ENCODE measurements at regions not wholly inside any gene's neighbourhood (a gene's known extent, or its start where the extent isn't known, plus 50 kb on each side); places are given as distances from the start of the nearest gene placed in this dataset.

- Histone ChIP-seq H3K36me3 (ENCODE audit: control insufficient read depth in 2 of 2, insufficient read depth in 2 of 2, low read length in 1 of 2) (no peaks in the 10 kb centered on the region), H3K4me2 (ENCODE audit: control insufficient read depth, insufficient read depth) (no peak overlapping the region), H4K20me1 (ENCODE audit: control insufficient read depth, insufficient read depth) (no peaks in the 10 kb centered on the region), H3K79me2 (ENCODE audit: control insufficient read depth, insufficient read depth, low read length) (no peaks in the 10 kb centered on the region), H3K9ac (ENCODE audit: control insufficient read depth, insufficient read depth, low read length) (no peak overlapping the region), H2AFZ (ENCODE audit: control insufficient read depth, low read depth, low read length) (no peak overlapping the region), H3K27me3 (replicated peaks in 1 of 2; ENCODE audit: control insufficient read depth in 2 of 2, insufficient read depth in 2 of 2, low read length in 1 of 2) (no peaks in the 10 kb centered on the region; a peak in 1 of 4 replicates), H3K27ac (ENCODE audit: control insufficient read depth, insufficient read depth) (no peak overlapping the region), H3K9me3 (replicated peaks; ENCODE audit: control insufficient read depth, insufficient read depth, low read length) (no peaks in the 10 kb centered on the region), H3K4me1 (ENCODE audit: control insufficient read depth, insufficient read depth, low read length) (no peaks in the 10 kb centered on the region), H3K4me3 (no peak overlapping the region)
- RAD21 ChIA-PET (ENCODE audit: unreplicated experiment) = no interaction called here
- TF ChIP-seq JUND (IDR thresholded peaks at IDR 0.05; ENCODE audit: low read depth, low read length) (no peak), ZNF217 (IDR thresholded peaks at IDR 0.05) (no peak), RAD51 (IDR thresholded peaks at IDR 0.05) (no peak)
- in situ Hi-C loops (cut with MboI) (no loop called here), intact Hi-C loops (cut with micrococcal nuclease; ENCODE audit: unreplicated experiment) (no loop called here)
- SMC1A ChIA-PET (ENCODE audit: uncharacterized antibody, unreplicated experiment) = no interaction called here
- DNase-seq (ENCODE audit: low read depth, low spot score) (no peak), ATAC-seq (no peak), FAIRE-seq (no peak)
- WGBS (ENCODE audit: insufficient coverage, insufficient replicate concordance, low lambda C conversion rate, missing lambda C conversion rate) = 94% methylated on average over 2 of the region's 2 CpGs
- POLR2A ChIA-PET = no interaction called here
- CTCF ChIA-PET = no interaction called here
- no TSS peak for BruUV-seq (replicated peaks)
Measured at GRCh38 chr7:21167942-21168341, 259.9 kb upstream of the SP4 start.

- ChIA-PET SMC1A (ENCODE audit: uncharacterized antibody, unreplicated experiment) (no interaction called here), POLR2A (no interaction called here), CTCF (no interaction called here), RAD21 (ENCODE audit: unreplicated experiment) (no interaction called here)
- no peak overlapping the region for H2AFZ ChIP-seq (ENCODE audit: control insufficient read depth, low read depth, low read length)
- no peaks in the 10 kb centered on the region for H3K79me2 ChIP-seq (ENCODE audit: control insufficient read depth, insufficient read depth, low read length)
- DNase-seq (ENCODE audit: low read depth, low spot score) (no peak), FAIRE-seq (no peak), ATAC-seq (no peak)
- WGBS (ENCODE audit: insufficient coverage, insufficient replicate concordance, low lambda C conversion rate, missing lambda C conversion rate) = 54% methylated on average over 30 of the region's 30 CpGs
- no peaks in the 10 kb centered on the region for H3K4me1 ChIP-seq (ENCODE audit: control insufficient read depth, insufficient read depth, low read length)
- H3K4me2 ChIP-seq (ENCODE audit: control insufficient read depth, insufficient read depth) = no peak overlapping the region
- H3K36me3 ChIP-seq (ENCODE audit: control insufficient read depth in 2 of 2, insufficient read depth in 2 of 2, low read length in 1 of 2) = no peaks in the 10 kb centered on the region
- H4K20me1 ChIP-seq (ENCODE audit: control insufficient read depth, insufficient read depth) = no peaks in the 10 kb centered on the region
- no peaks in the 10 kb centered on the region for H3K9me3 ChIP-seq (replicated peaks; ENCODE audit: control insufficient read depth, insufficient read depth, low read length)
- no peak overlapping the region for H3K27ac ChIP-seq (ENCODE audit: control insufficient read depth, insufficient read depth)
- BruUV-seq (replicated peaks) = no TSS peak
- no peaks in the 10 kb centered on the region; a peak in 1 of 4 replicates for H3K27me3 ChIP-seq (replicated peaks in 1 of 2; ENCODE audit: control insufficient read depth in 2 of 2, insufficient read depth in 2 of 2, low read length in 1 of 2)
- in situ Hi-C loops (cut with MboI) = no loop called here
- intact Hi-C loops (cut with micrococcal nuclease; ENCODE audit: unreplicated experiment) = no loop called here
- no peak overlapping the region for H3K4me3 ChIP-seq
- no peak overlapping the region for H3K9ac ChIP-seq (ENCODE audit: control insufficient read depth, insufficient read depth, low read length)
- TF ChIP-seq ZNF207 (IDR thresholded peaks at IDR 0.05; ENCODE audit: borderline replicate concordance) (no peak), PBX3 (IDR thresholded peaks at IDR 0.05; ENCODE audit: insufficient replicate concordance, low read depth, low read length) (no peak), JUNB (IDR thresholded peaks at IDR 0.05) (no peak), EGR1 (IDR thresholded peaks at IDR 0.05; ENCODE audit: borderline replicate concordance in 1 of 2, low read depth in 2 of 2, low read length in 2 of 2) (no peak), ZNF384 (IDR thresholded peaks at IDR 0.05; ENCODE audit: borderline replicate concordance, low read depth, low read length) (no peak), MEF2A (IDR thresholded peaks at IDR 0.05; ENCODE audit: insufficient read depth, low read depth, low read length) (no peak), ATF2 (IDR thresholded peaks at IDR 0.05; ENCODE audit: low read length) (no peak), CEBPB (IDR thresholded peaks at IDR 0.05; ENCODE audit: borderline replicate concordance in 1 of 2, low read depth in 2 of 2, low read length in 2 of 2) (no peak)
Measured at GRCh38 chr7:21169667-21170580, 258.0 kb upstream of the SP4 start.
